HFF-Myc (cell line): ENCODE measurements at regions not wholly inside any gene's neighbourhood (a gene's known extent, or its start where the extent isn't known, plus 50 kb on each side); places are given as distances from the start of the nearest gene placed in this dataset.
"Not testable (repeated sequence)": the region's sequence is repeated elsewhere in the genome, so short reads cannot be mapped to it uniquely, and the experiment has no call there.

Source experiments
- DNase-seq: peaks from one replicate; pipeline ENCODE4 v3.0.0-alpha.2; 2011; ENCODE audit warnings: low read depth; ENCODE audit errors: extremely low read depth
- H3K4me3 ChIP-seq: replicated peaks from 2 replicates; pipeline ENCODE4 v1.5.1; 2011; ENCODE audit warnings: low read depth, mild to moderate bottlenecking, control low read depth, low read length
- TF ChIP-seq, protein P1 (sequence below): IDR thresholded peaks from 2 replicates; pipeline ENCODE4 v1.5.1; 2012; ENCODE audit warnings: mild to moderate bottlenecking, low read depth, low read length, control low read depth; ENCODE audit errors: missing control alignments

DNA sequence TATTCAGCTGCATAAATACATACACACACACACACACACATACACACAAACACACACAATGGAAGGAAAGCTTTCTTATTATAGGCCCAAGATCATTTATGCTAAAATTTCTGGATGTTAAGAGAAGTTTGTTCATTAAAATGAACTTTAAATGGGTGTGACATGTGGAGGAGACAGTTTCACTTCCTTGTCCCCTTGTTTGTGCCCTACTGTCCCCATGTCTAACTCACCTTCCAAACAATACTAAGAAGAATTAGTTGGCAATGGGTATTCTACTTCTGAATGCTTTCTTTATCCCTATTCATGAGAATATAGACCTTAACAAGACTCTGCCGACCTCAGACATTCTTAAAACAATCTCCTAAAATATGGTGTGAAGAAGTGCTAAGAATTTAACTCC is 63.5 kb upstream of the NRIP1 start:
- H3K4me3 ChIP-seq, result no peak overlapping the region
- TF ChIP-seq, protein P1, sequence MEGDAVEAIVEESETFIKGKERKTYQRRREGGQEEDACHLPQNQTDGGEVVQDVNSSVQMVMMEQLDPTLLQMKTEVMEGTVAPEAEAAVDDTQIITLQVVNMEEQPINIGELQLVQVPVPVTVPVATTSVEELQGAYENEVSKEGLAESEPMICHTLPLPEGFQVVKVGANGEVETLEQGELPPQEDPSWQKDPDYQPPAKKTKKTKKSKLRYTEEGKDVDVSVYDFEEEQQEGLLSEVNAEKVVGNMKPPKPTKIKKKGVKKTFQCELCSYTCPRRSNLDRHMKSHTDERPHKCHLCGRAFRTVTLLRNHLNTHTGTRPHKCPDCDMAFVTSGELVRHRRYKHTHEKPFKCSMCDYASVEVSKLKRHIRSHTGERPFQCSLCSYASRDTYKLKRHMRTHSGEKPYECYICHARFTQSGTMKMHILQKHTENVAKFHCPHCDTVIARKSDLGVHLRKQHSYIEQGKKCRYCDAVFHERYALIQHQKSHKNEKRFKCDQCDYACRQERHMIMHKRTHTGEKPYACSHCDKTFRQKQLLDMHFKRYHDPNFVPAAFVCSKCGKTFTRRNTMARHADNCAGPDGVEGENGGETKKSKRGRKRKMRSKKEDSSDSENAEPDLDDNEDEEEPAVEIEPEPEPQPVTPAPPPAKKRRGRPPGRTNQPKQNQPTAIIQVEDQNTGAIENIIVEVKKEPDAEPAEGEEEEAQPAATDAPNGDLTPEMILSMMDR, result no peak
- no peak for DNase-seq

DNA sequence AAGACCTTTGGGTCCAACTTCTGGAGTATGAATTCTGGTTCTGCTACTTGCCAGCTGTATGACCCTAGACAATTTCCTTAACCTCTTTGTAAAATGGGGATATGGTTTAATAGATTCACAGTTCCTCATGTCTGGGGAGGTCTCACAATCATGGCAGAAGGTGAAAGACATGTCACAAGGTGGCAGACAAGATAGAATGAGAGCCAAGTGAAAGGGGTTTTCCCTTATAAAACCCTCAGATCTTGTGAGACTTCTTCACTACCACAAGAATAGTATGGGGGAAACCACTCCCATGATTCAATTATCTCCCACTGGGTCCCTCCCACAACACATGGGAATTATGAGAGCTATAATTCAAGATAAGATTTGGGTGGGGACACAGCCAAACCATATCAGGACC is 63.9 kb upstream of the NRIP1 start:
- H3K4me3 ChIP-seq, DNase-seq: not testable (repeated sequence)

DNA sequence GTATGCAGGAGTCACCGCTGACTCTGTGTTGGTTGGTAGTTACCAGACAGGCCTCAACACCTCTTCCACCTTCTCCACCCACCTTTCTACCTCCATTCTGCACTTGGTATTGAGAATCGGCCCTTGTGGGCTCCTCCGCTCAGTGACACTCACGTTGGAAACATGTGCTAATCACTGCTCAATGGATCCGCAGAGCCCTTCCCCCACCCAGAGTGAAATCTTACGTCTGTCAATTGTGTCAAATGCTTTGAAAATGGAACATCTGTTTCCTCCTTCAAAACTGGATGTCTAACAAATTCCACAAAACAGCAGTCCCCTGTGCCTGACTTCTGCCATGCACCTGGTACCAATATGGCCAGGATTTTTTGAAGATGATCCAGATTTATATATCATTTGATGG is 65.5 kb upstream of the NRIP1 start:
- TF ChIP-seq, protein P1, result no peak
- no peak overlapping the region for H3K4me3 ChIP-seq
- no peak for DNase-seq

DNA sequence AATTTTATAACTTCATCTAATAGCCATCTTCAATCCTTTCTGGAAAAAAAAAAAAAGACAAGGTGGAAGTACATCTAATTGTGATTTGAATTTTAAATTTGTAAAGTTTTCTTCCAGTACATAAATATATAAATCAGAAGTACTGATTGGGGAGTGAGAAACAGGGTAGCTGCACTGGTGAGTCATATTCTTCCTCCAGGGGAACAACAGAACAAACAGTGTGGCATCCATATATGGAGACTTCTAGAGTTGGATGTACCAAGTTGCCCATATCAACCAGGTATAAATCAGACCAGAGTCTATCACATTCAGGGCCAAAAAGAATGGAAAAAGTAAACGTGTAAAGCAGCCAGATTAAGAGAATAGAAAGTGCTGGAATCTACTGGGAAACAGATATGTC is 66.0 kb upstream of the NRIP1 start:
- no peak overlapping the region for H3K4me3 ChIP-seq
- TF ChIP-seq, protein P1, result no peak
- DNase-seq, result no peak

DNA sequence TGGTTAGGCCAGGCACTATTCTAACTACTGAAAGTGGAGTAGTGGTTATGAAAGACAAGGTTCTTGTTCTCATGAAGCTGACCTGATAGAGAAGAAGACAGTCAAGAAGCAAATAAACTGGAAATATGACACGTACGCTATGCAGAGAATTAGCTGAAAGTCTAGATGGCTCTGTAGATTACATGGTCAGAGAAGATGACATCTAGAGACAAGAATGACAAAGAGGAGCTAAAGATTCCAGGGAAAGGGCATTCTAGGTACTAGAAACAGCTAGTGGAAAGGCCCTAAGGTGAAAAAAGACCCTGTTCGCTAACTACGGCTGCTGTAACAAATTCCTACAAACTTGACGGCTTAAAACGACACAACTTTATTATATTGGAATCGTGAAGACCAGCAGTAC is 68.0 kb upstream of the NRIP1 start:
- TF ChIP-seq, protein P1, result no peak
- no peak overlapping the region for H3K4me3 ChIP-seq
- DNase-seq, result no peak

- DNase-seq, result no peak
- H3K4me3 ChIP-seq, result no peak overlapping the region
- TF ChIP-seq, protein P1, result no peak
Observed at GRCh38 chr21:15134701-15135470, 70.1 kb upstream of the NRIP1 start.

- TF ChIP-seq, protein P1, result no peak
Observed at GRCh38 chr21:15135867-15136629, 71.2 kb upstream of the NRIP1 start.

More at GRCh38 chr21:15135867-15136629, 71.2 kb upstream of the NRIP1 start:
- no peak for DNase-seq
- H3K4me3 ChIP-seq, result no peak overlapping the region
